ENCODE measurements at regions not wholly inside any gene's neighbourhood (a gene's known extent, or its start where the extent isn't known, plus 50 kb on each side); places are given as distances from the start of the nearest gene placed in this dataset.
"Not testable (repeated sequence)": the region's sequence is repeated elsewhere in the genome, so short reads cannot be mapped to it uniquely, and the experiment has no call there.

DNA sequence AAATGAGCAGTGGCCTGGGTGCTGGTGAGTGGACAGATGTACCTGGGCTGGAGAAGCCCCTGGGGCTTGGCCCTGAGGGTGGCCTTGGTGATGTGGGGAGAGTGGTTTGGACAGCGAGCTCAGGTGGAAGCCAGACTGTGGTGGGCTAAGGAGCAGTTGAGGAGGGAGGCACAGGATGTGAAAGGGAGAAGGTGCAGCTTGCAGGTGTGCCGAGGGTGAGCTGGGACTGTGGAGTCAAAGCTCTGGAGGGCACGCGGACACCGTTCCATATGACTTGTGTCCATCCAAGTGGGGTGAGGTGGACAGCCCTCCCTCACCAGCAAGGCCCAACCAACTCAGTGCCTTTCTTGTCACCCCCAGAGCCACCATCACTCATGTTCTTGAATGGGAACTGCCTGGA is 170.8 kb upstream of the ZNF267 start:
- no peak for DNase-seq (ENCODE audit: low spot score)

DNA sequence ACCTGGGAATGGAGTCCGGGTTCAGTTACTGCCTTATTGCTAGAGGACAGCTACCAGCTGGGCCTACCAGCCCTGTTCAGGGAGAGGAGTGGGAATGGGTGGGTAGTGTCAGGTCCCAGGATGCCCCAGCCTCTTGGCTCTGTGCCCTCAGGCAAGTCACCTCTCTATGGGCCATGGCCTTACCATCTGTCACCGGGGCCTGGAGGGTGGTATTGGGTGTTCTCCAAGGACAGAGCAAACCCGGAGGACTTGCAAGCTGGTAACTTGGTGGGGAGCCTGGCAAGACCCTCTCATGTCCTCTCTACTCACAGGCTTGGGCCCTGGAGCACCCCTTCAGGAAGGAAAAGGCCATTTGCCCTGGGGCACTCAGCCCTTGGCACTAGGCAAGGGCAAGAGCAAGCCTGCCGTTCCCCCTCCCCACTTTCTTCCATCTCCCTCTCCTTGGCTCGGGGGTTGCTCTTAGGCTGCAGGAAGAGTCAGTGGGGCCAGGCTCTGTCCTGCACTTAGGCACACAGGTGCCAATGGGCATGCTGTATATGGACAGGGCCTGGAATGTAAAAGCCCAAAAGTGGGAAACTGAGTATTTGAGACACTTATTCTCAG is 170.0 kb upstream of the ZNF267 start:
- no peak for DNase-seq (ENCODE audit: low spot score)

DNA sequence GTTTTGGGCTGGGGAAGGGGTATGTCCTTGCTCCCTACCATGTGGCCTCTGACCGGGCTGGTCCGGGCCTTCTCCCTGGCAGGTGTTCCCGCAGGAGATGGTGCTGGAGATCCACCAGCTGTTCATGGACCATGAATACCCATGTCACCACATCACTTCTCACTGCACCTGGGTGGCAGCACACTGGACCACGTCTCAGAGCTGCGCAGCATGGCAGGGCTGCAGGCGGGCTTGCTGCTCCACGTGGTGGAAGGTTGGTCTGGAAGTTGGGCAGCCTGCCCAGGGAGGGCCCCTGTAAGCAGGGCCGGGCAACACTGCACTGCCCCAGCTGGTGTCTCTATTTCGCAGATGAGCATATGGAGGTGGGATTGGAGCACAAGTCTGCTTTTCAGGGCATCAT is 169.5 kb upstream of the ZNF267 start:
- no peak for DNase-seq (ENCODE audit: low spot score)

DNA sequence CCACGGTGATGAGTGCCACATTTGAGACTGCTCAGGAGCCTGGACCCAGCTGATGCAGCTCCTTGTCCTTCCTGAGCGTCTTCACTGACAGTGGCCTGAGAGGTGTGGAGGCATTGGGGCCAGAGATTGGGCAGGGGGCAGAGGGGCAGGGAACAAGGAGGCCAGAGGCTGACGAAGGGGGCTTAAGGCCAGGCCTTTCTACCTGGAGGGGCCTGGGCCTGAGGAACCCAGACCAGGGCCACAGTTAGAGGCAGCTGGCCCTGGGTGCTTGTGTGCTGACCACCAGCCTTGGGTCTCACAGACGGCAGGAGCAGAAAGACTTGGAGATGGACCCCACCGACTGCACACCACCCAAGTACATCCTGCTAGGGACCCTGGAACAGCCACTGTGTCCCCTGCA is 168.2 kb upstream of the ZNF267 start:
- DNase-seq (ENCODE audit: low spot score) = no peak

DNA sequence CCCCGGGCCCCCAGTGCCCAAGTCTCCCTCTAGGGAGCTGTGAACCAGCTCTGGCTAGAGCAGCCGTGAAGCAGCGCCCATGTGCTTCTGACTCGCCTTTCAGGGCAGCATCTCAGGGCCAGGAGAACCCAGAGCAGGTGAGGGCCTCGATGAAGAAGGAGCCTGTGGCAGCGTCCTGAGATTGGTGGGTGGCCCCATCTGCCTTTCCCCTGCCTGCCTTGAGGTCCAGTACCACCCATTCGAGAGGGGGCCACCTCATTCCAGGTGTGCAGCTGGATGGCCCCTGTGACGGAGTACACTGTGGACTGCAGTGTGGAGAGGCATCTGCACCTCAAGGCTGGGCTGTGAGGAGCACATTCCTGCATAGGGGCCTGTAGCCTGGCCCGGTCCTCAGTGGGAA is 167.3 kb upstream of the ZNF267 start:
- DNase-seq (ENCODE audit: low spot score) = no peak

DNA sequence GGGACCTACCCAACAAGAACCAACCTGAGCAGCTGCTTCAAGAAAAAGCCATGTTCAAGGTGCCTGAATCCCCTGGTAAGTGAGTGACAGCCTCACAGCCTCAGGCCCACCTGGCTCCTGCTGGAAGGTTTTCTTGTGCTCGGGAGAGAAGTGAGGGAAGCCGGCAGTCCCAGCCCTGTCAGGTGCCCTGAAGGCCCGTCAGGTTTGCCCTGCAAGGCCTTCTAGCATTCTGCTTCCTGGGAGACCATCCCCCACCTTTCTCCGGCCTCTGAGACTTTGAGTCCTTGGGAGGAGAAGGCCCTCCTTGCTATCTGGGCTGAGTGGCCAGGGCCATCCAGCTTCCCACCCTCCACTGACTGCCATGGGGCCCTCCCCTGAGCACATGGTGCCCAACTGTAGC is 166.7 kb upstream of the ZNF267 start:
- DNase-seq (ENCODE audit: low spot score) = no peak

DNA sequence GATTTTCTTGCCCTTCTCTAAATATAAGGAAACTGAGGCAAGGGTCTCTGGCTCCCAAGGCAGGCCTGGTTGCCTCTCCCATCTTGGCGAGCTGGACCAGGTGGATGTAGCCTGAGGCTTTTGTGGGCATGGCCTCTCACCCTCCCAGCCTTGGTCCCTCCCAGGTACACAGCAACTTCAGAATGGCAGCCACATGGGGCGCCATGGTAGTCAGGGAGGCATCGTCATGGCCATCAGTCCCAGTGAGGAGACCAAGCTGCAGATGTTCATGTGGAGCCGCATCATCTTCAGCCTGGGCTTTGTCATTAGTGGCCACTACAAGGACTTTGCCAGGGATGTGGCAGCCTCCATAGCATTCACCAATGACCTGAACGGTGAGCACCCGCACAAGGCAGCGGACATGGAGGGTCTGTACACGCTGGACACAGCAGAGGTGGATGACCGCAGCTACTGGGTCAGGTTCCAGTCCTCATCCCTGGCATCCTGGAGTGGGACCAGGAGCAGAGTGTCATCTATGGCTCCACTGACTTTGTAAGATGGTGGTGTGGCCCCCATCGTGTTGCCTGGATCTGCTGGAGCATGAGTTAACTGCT is 165.8 kb upstream of the ZNF267 start:
- DNase-seq (ENCODE audit: low spot score) = no peak

DNA sequence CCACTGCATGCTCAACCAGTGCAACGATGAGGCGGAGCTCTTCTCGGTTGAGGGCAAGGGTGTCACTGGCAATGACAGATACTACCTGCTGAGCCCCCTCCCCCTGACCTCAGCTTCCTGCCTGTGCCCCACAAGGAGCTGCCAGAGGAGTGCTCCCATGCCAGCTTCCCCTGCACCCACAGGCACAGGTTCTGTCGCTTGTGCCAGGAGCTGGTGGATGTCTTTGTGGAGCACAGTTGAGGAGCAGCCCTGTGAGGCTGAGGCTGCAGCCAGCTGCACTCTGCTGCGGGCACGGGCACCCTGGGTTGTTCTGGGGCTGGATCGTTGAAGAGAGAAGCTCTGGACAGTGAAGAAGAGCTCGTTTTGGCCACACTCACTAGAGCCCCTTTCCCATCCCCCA is 165.3 kb upstream of the ZNF267 start:
- no peak for DNase-seq (ENCODE audit: low spot score)

DNA sequence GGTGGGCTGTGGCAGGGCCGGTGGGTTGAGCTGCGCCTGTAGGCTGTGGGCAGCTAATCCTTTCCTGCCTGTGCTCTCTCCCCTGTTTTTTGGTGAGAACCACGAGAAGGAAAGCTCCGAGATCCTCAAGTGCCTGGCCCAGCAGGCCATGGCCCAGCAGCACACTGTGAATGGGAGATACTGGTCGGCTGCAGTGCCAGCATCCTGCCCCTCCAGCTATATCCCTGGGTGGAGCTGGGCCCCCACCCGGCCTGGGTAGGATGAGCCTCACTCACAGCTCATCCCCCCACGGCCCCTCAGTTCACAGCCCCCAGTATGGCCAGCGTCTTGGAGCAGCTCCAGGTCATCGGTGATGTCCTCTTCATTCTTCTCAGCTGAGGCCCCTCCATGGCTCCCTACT is 164.4 kb upstream of the ZNF267 start:
- no peak for DNase-seq (ENCODE audit: low spot score)

DNA sequence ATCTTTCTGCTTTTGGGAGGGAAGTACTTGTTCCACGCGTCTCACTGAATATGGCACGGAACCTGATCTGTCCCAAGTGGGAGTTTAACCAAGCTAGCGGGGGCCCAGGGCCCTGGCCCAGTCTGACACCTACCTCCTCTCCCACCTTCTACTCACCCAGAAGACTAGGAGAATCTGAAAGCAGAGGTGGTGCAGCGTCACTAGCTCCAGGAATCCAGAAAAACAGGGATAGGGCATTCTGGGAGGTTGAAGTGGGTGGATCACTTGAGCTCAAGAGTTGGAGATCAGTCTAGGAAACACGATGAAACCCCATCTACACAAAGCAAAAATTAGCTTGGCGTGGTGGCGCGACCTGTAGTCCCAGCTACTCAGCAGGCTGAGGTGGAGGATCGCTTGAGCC is 163.5 kb upstream of the ZNF267 start:
- no peak for DNase-seq (ENCODE audit: low spot score)

DNA sequence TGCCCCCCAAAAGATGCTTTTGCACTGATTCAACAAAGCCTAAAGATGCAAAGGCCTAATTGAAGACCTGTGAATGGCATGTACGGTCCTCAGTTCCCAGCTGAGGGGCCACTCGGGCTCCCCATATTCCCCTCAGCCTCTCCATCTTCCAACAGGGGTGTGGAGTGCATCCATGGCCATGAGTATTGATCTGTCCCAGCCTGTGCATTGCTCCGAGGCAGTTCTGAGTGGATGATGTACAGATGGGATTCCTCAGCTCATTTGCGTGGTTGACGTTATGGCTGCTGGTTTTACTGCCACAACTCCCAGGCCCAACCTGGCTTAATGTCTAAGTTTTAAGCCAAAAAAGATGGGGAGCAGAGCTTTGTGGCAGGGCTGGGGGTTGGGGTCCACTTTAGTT is 162.7 kb upstream of the ZNF267 start:
- no peak for DNase-seq (ENCODE audit: low spot score)

DNA sequence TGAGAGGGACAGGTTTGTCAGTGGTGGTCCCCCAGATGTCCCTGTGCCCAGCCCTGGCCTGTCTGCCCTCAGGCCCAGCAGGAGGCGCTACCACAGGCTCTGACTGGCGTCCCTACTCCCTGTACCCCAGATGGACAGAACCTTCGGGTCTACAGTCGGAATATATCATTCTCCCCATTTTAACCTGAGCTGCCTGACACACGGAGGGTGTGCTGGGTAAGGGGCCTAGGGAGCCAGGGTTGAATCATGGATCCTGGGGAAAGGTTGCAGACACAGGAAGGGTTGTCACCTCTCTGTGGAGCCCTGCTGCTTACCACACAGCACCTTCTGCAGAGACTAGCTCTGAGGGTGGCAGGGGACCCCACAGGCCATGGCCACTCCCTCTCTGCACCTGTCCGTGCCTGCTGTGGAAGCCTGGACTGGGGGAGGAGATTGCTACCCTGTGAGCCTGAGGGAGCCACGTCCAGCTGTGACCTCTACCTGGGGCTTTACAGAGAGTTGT is 162.2 kb upstream of the ZNF267 start:
- DNase-seq (ENCODE audit: low spot score) = no peak

DNA sequence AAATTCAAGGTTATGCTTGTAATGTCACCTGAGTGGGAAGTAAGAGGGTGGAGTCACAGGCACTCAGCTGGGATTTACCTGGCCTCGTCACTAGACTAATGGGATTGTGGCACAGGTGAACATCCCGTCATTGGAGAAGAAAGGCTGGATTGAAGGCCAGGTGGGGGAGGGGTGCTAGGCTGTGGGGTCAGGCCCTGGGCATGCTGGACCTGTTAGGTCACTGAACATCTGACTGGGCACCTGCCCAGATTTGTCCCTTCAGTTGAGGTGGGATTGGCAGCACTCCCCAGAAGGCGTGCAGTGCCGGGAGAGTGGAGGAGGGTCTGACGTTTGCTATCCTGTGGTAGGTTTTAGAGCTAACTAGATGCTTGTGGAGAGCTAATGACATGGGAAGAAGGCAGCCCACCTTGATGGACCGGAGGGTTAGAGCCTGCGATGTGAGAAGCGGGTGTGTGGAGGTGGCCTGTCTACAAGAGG is 161.5 kb upstream of the ZNF267 start:
- DNase-seq (ENCODE audit: low spot score) = no peak

DNA sequence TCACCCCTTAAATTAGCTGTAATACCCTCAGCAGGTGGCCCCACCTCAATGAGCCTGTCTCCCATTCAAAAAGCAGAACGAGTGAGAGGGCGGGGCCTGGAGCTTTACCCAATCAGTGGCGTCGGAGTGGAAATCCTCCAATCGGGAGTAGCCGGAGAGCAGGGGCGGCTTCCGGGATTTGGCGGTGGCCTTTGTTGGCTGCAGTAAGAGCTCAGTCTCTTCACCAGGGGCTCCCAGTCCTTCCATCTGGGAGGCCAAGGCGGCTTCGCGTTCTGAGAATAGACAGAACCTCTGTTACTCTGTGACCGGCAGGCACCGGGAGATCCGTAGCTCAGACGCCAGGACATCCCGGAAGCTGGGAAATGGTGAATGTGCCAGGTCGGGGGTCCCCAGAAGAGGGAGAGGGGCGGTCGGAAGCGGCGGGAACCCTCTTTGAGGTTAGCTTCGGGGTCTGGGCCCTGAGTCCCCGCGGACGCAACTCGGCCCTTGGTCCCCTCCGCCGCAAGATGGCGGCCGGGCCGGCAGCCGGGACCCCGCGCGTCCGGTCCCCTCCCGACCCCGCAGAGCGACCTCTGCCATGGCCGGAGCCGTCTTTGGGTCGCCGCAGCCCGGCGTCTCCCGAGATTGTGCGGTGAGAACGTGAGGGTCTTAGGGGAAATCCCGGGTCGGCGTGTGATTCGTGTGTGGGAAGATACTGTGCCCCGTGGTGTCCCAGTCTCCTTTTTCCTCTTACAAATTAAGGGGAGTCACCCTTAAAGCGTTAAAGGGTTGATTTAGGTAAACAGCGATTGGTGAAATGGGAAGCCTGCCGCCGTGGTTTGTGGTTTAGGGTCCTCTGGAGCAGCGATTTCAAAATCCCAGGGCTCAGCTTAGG is 160.3 kb upstream of the ZNF267 start:
- peak; percentile 96 for DNase-seq (ENCODE audit: low spot score)

DNA sequence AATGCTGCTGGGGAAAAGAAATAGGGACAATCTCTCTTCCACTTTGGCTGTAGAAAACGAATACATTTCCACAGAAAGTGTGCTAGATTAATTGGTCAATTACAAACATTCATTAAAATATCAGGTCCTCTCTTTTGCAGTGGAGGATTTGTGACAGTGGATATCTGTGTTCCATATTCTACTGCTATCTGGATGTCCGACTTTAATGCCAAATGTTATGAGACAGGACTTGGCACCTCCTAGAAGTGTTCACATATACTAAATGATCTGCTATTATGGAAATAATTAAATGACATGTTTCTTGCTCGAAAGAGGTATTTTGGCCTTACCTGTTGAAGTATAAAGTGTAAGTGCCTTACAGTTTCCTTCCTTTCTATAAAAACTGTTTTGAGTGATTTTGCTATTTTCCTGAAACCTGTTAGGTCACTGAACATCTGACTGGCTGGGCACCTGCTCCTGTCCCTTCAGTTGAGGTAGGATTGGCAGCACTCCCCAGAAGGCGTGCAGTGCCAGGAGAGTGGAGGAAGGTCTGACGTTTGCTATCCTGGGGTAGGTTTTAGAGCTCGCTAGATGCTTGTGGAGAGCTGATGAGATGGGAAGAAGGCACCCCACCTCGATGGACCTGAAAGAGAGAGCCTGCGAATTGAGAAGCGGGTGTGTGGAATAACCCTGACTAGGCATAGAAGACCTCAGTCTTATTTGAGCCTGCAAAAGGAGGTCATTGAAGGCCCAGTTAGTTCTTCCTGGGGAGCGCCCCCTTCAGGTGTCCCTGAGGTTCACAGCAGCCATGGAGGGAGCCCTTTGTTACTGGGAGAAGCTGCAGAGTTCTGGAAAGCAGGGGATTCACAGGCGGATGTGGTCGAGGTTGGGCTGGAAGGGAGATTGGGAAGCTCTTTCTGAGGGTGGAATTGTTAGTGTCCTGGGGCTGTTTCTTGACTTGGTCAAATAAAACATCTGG is 159.4 kb upstream of the ZNF267 start:
- DNase-seq (ENCODE audit: low spot score) = no peak

DNA sequence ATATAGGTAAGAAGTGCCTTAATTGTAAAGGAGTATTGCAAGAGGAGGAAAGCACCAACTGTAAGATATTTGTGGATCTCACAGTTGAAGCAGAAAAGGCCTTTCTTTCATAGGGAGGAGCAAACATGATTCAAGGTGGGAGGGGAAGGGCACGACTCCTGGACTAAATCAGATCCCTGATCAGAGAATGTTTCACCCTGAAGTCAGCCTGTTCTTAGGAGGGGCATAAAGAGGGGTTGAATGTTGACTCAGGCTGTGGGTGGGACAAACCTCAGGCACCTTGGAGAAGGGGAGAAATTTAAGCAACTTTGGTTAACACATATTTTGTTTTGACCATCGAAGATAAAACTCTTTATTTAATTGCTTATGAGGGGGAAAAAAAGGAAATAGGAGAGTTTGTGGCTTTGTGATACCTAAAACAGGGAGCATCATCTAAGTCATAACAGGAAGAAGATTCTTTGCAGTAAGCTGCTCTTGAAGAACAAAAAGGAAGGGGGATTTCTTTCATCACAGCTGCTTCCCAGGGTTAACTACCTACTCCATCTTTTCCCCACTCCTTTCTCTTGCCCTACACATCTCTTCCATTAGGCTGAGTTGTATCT is 158.6 kb upstream of the ZNF267 start:
- DNase-seq (ENCODE audit: low spot score) = no peak

DNA sequence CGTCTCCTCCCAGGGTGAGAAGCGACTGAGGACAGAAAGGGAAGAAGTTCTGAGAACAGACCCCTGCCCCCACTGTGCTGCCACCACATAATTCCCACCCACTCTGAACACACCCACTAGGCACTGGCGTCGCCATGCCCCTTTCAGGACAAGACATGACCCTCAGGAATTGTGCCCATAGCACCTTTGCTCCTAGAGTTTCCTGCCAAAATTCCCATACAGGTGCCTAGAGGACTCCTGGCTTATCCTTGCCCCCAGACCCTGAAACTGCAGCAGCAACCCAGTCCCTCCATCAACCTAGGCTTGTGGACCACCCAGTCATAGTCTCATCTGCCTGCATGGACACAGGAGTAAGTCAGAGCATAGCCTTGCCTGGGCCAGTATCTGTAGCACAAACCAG is 157.7 kb upstream of the ZNF267 start:
- no peak for DNase-seq (ENCODE audit: low spot score)

DNA sequence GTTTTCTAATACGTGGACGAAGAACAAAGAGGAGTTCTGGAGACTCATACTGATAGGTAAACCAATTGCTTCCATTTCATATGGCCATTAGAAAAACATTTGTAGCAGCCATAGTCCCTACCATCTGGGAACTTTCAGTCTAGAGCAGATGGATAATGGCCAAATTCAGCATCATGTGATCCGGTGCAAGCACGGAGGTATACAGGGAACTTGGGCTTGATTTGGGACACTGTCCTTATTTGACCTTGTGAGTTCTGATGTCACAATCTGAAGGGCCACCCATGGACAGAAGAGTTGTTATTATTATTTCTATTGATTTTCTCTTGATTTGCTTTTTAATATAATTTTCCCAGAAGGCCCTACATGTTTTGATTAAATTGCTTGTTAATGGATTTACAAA is 154.6 kb upstream of the ZNF267 start:
- DNase-seq (ENCODE audit: low spot score) = no peak

DNA sequence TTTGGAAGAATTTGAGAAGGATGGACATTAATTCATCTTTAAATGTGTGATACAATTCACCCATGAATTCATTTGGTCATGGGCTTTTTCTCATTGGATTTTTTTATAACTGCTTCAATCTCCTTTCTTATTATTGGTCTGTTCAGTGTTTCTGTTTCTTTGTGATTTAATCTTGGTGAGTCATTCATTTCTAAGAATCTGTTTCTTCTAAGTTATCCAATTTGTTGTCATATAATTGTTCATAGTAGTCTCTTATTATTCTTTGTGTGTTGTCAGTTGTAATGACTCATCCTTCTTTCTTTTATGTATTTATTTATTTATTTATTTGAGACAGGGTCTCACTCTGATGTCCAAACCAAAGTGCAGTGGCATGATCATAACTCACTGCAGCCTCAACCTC is 146.1 kb upstream of the ZNF267 start:
- no peak for DNase-seq (ENCODE audit: low spot score)

DNA sequence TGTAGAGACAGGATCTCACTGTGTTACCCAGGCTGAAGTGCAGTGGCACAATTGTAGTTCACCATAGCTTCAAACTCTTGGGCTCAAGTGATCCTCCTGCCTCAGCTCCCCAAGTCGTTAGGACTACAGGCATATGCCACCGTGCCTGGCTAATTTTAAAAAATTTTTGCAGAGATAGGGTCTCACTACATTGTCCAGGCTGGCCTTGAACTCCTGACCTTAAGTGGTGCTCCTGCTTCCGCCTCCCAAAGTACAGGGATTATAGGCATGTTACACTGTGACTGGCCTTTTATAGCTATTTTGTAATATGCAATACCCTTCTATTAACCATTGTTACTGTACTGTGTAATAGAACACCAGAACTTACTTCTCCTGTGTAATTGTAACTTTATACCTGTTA is 139.3 kb upstream of the ZNF267 start:
- no peak for DNase-seq (ENCODE audit: low spot score)

DNA sequence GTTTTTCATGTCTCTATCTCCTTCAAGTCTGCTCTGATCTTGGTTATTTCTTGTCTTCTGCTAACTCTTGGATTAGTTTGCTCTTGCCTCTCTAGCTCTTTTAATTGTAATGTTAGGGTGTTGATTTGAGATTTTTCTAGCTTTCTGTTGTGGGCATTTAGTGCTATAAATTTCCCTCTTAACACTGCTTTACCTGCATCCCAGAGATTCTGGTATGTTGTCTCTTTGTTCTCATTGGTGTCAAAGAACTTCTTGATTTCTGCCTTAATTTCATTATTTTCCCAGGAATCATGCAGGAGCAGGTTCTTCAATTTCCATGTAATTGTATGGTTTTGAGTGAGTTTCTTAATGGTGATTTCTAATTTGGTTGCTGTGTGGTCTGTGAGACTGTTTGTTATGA is 128.5 kb upstream of the ZNF267 start:
- DNase-seq (ENCODE audit: low spot score) = not testable (repeated sequence)

DNA sequence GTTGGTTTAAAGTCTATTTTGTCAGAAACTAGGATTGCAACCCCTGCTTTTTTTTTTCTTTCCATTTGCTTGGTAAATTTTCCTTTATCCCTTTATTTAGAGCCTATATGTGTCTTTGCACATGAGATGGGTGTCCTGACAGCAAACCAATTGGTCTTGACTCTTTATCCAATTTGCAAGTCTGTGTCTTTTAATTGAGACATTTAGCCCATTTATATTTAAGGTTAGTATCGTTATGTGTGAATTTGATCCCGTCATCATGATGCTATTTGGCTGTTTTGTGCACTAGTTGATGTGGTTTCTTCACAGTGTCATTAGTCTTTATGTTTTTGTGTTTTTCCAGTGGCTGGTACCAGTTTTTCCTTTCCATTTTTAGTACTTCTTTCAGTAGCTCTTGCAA is 127.7 kb upstream of the ZNF267 start:
- DNase-seq (ENCODE audit: low spot score) = no peak
